G401.6 (cell line): ENCODE measurements at regions not wholly inside any gene's neighbourhood (a gene's known extent, or its start where the extent isn't known, plus 50 kb on each side); places are given as distances from the start of the nearest gene placed in this dataset.
"Not testable (repeated sequence)": the region's sequence is repeated elsewhere in the genome, so short reads cannot be mapped to it uniquely, and the experiment has no call there.

Experiments
- FAIRE-seq: peaks from 2 replicates; lab custom pipeline; 2012; peaks lifted over from hg19 to GRCh38; lab: Jason Lieb, UNC

DNA sequence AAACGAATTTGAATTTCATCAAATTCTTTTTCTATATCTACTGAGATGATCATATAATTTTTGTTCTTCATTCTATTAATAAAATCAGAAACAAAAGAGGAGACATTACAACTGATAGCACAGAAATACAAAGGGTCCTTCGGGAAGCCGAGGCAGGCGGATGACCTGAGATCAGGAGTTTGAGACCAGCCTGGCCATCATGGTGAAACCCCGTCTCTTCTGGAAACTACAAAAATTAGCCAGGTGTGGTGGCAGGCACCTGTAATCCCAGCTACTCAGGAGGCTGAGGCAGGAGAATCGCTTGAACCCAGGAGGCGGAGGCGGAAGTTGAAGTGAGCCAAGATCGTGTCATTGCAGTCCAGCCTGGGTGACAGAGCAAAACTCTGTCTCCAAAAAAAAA is 113.4 kb downstream of the PMAIP1 start:
- not testable (repeated sequence) for FAIRE-seq

DNA sequence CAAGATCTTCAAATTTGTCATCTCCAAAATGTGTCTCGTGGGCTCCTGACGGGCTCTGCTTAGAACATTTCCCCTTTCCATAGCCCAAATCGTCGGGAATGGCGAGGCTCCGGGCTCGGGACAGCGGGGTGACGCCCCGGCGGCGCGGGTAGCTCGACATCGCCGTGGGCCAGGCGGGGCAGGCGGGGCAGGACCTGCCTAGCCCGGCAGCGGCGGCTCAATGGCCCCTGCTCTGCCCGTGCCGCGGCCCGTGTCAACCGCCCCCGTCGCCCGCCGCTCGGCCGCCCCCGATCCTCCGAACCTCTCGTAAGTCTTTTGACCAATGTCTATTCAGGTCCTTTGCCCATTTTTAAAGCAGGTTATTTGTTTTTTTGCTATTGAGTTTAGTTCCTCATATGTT is 111.2 kb downstream of the PMAIP1 start:
- no peak for FAIRE-seq

GRCh38 chr18:60010513-60010912 is 110.7 kb downstream of the PMAIP1 start:
- FAIRE-seq: no peak

- FAIRE-seq: no peak
These were observed 107.9 kb downstream of the PMAIP1 start for GRCh38 chr18:60007661-60008060.

DNA sequence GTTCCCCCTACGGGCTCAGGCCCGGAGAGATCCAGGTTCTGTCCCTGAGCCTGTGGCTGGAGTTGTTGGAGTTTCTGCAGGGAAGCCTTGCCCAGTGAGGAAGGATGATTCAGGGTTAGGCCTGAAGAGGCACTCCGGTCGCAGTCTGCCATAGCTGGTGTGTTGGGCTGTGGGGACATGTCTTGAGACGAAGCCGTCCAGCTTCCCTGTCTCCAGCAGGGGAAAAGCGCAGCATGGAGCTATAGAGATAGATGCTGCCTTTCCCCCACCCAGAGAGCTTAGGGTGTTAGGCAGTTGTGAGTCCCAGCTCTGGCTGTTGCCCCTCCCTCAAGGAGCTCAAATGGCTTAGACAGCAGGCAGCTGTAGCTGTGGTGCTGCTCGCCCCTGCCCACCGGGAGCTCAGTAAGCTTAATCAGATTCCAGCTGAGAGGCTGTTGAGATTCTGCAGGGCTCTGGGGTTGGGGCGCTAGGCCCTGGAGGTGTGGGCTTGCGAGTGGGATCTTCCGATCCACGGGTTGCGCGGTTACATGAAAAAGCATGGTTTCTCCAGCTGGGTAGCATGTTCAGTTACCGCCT is 103.9 kb downstream of the PMAIP1 start:
- no peak for FAIRE-seq

DNA sequence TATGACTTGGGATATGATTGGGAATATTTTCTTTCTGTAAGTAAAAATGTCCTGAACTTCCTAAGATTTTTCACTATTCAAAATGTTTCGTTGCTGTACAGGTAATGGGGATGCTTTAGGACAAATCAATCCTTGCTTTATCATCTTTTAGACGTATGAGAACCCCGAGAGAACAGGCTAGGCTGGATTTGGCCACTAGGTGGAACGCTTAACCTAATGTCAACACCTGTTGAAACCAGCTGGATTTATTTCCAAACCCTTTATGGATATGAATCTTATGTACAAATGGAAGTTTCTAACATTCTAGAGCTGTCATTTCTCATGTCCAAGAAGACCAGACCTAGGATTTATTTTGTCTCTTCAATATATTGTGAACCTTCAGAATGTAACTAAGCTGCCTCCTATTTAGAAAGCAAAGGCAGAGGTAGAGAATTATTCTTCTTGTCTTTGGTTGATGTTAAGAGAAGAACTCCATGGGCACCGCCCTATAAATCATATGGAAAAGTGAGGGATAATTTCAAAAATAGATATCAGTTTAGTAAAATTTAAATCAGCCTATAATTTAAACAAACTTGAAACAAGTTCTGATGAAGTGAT is 96.7 kb downstream of the PMAIP1 start:
- no peak for FAIRE-seq

- FAIRE-seq: no peak
These were observed 94.6 kb downstream of the PMAIP1 start for GRCh38 chr18:59994357-59994756.

DNA sequence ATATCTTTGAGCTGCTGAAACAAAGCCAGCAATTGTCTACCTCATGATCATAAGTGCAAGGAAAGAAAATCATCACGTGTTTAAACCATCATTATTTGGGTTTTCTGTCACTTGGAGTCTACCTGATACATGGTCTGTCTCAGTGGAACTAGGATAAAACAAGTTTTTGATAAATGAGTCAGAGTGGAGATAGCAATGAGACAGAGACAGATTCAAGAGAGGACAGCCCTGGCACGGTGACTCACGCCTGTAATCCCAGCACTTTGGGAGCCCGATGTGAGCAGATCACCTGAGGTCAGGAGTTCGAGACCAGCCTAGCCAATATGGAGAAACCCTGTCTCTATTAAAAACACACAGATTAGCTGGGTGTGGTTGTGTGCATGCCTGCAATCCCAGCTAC is 93.8 kb downstream of the PMAIP1 start:
- FAIRE-seq: no peak

GRCh38 chr18:59990121-59990823 is 90.5 kb downstream of the PMAIP1 start:
- no peak for FAIRE-seq

GRCh38 chr18:59988098-59988706 is 88.4 kb downstream of the PMAIP1 start:
- FAIRE-seq: peak; percentile 93

DNA sequence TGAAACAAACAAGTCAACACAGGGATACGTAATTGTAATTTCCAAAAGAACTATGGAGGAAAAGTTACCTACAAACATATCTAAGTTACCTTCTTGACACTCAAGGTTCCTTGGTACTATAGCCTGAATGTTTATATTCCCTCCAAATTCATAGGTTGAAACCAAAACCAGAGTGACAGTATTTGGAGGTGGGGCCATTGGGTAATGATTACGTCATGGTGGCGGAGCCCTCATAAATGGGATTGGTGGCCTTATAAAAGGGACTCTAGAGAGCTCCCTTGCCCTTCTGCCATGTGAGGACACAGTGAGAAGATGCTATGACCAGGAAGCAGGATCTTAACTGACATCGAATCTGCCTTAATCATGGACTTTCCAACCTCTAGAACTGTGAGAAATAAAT is 87.3 kb downstream of the PMAIP1 start:
- FAIRE-seq: no peak

DNA sequence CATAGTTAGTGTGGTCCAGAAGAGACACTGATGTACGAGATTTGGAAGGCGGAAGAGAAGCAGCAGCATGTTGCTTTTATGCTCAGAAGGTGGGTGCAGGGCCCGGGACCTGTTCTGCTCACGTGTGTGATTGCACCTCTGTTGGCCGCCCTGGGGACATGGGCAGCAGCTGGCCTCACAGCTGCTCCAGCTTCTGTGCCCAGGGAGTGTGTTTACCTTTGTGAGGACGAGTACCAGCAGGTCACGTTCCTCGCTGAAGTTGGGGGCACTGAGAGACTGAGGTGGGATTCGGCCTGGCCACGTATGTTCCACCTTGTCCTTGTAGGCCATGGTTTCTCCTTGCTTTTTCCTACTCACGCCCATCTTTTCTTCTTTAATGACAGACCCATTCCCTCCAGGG is 86.3 kb downstream of the PMAIP1 start:
- no peak for FAIRE-seq

DNA sequence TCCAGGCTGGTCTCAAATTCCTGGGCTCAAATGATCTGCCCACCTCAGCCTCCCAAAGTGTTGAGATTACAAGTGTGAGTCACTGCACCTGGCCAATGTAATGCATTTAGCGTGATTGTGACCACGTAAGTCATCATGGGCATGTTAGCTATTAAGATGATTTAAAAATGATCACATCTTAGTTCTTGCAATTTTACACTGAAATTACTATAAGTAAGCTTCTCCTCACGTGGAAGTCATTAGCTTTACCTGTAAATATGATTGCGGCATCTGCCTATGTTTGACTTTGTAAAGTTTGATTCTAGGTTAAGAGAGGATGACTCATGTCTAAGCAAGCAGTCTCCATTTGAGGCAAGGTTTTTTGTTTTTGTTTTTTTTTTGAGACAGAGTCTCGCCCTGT is 85.5 kb downstream of the PMAIP1 start:
- no peak for FAIRE-seq

DNA sequence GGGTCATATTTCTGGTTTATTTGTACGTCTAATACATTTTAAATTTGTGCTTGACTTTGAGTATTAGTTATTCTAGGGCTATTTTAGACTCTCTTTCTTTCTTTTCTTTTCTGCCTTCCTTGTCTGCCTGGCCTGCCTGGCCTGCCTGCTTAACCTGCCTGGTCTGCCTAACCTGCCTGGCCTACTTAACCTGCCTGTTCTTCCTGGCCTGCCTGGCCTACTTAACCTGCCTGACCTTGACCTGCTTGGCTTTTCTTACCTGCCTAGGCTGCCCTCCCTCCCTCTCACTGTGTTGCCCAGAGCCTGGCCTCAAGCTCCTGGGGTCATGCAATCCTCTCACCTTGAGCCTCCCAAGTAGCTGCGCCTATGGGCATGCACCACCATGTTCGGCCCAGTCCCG is 83.7 kb downstream of the PMAIP1 start:
- no peak for FAIRE-seq

GRCh38 chr18:59980188-59980637 is 80.4 kb downstream of the PMAIP1 start:
- no peak for FAIRE-seq

GRCh38 chr18:59971871-59972428 is 72.2 kb downstream of the PMAIP1 start:
- no peak for FAIRE-seq

DNA sequence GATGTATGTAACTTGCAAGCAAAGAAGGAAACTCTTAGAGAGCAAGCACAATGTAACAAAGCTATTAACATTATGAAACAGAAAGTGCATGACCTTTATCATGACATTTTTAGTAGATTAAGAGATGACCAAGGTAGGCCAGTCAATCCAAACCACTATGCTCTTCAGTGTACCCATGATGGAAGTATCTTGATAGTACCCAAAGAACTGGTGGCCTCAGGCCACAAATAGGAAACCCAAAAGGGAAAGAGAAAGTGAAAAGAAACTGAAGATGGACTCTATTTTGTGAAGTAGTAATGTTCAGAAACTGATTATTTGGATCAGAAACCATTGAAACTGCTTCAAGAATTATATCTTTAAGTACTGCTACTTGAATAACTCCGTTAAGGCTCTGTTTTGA is 71.3 kb downstream of the PMAIP1 start:
- not testable (repeated sequence) for FAIRE-seq

DNA sequence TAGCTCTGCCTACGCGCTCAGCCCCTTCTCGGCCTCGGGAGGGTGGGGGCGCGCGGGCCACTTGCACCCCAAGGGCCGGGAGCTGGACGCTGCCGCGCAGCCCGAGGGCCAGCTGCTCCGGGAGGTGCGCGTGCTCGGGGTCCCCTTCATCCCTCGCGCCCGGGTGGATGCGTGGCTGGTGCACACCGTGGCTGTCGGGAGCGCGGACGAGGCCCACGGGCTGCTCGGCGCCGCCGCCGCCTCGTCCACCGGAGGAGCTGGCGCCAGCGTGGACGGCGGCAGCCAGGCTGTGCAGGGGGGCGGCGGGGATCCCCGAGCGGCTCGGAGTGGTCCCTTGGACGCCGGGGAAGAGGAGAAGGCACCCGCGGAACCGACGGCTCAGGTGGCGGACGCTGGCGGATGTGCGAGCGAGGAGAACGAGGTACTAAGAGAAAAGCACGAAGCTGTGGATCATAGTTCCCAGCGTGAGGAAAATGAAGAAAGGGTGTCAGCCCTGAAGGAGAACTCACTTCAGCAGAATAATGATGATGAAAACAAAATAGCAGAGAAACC is 69.8 kb downstream of the PMAIP1 start:
- FAIRE-seq: not testable (repeated sequence)

DNA sequence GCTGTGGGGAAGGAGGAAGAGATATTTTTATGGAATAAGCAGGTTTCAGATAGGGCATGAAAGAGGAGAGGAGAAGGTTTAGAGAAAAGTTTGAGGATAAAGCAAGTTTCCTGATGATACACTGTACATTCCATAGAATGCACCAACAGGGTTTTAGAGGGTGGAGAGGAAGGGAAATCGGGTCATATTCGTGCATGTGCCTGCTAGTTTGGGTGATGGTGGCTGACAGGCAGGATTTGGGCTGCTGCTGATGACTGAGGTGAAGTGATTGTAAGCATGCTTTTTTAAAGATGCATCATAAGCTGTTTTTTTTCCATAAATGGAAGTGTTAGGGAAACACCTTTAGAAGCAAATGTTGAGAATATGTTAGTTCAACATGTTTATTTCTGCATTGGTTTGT is 68.8 kb downstream of the PMAIP1 start:
- FAIRE-seq: no peak

- no peak for FAIRE-seq
These were observed 68.1 kb downstream of the PMAIP1 start for GRCh38 chr18:59967878-59968277.

GRCh38 chr18:59966913-59967312 is 67.1 kb downstream of the PMAIP1 start:
- no peak for FAIRE-seq

DNA sequence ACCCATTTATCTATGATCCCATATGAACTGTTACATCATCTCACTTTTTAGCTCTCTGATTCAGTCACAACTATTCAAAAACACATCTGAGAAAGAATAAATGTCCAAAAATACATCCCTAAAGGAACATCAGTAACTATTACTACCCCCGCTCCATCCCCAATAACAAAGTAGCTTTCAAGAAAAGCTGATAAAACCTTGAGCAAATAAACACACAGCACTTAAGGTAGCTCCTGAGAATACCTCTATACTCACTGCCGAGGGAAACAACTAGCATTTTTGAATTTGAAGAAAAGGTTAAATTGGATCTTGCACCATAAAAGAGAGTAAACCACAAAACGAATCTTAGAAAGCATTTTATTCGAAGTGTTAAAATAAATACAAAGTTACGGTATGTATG is 63.4 kb downstream of the PMAIP1 start:
- no peak for FAIRE-seq

DNA sequence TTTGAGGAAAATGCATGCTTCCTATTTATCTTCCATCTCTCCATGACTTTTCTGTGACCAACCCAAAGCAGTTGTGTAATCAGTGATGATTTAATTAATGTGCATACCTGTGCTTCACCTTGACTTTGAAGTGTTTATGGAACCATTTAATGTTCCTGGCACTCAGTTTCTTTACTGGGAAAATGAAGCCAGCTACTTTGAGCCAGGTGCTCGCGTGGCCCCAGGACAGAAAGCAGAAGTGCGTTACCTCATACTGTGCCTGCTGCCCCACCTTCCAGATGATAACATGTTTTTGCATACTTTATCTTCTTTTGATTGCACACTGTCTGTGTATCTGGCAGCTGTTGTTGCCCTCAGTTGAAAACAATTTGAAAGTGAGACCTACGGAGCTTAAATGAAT is 61.3 kb downstream of the PMAIP1 start:
- no peak for FAIRE-seq
